Mucosa of rectum (tissue), 2 donors: ENCODE measurements at regions not wholly inside any gene's neighbourhood (a gene's known extent, or its start where the extent isn't known, plus 50 kb on each side); places are given as distances from the start of the nearest gene placed in this dataset.
A peak's percentile ranks its signal among the peaks of the same experiment; 100 is the strongest.
"Not testable (repeated sequence)": the region's sequence is repeated elsewhere in the genome, so short reads cannot be mapped to it uniquely, and the experiment has no call there.

ENCODE experiments used
- H3K27ac ChIP-seq, 2 donors: one replicate each; pipeline ENCODE4 v1.7.0; 2013; ENCODE audit warnings: inconsistent platforms in 2 of 2, low read depth in 2 of 2, low read length in 2 of 2
- H3K27me3 ChIP-seq, 2 donors: one replicate each; pipeline ENCODE4 v1.7.0; 2013; ENCODE audit warnings: low read length in 2 of 2; ENCODE audit not compliant: control insufficient read depth in 2 of 2, insufficient read depth in 2 of 2
- H3K36me3 ChIP-seq, 2 donors: one replicate each; pipeline ENCODE4 v1.7.0; 2013; ENCODE audit warnings: low read length in 2 of 2; ENCODE audit not compliant: control insufficient read depth in 2 of 2, insufficient read depth in 2 of 2
- H3K4me1 ChIP-seq, 2 donors: one replicate each; pipeline ENCODE4 v1.7.0; 2013; ENCODE audit warnings: low read length in 2 of 2, mild to moderate bottlenecking in 1 of 2; ENCODE audit not compliant: control insufficient read depth in 2 of 2, insufficient read depth in 2 of 2
- H3K4me3 ChIP-seq, 2 donors: one replicate each; pipeline ENCODE4 v1.7.0; 2013; ENCODE audit warnings: low read length in 2 of 2
- H3K9ac ChIP-seq, 2 donors: one replicate each; pipeline ENCODE4 v1.7.0; 2013; ENCODE audit warnings: low read length in 2 of 2, low read depth in 1 of 2, mild to moderate bottlenecking in 1 of 2
- H3K9me3 ChIP-seq, 2 donors: one replicate each; pipeline ENCODE4 v1.7.0; 2013; ENCODE audit warnings: low read length in 2 of 2; ENCODE audit not compliant: control insufficient read depth in 2 of 2
- donor health status: healthy.
- donor health status: Normal muscosa, but diverticular disease.

DNA sequence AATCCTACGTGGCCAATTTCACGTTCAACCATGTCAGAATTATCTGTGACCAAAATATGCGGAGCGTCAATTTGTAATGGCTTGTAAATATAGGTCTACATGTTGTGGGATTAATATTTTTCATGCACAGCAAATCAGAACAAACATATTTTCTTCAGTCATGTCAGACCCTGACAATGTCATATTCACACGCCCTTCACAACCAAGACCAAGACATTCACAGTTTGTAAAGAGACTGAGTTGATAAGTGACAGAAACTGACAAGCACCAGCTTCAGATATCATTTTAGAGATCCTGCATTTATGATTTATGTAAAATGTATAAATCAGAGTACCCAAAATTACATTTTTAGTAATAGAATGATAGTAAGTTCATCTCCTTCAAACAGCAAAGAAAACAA, 57.3 kb upstream of the NOVA1 start:
- no peak overlapping the region for H3K27ac ChIP-seq
- no peaks in the 10 kb centered on the region for H3K4me1 ChIP-seq

DNA sequence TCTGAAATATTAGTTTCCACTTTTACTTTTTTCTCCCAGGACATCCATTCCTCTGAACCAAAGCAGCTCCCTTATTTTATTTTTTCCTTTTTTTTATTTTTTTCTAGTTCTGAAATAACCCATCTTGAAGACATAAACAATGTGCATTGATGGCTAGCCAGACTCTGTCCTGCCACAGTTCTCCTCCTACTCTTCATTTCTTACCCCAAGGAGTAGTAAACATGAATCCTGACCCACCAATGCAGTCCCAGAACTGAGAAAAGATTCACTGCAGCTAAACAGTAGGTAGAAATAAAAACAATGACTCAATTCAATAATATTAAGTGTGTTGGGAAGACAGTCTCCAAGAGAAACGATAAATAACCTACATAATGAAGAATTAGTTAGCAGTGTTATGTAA, 65.7 kb upstream of the NOVA1 start:
- H3K4me1 ChIP-seq: no peaks in the 10 kb centered on the region
- H3K9ac ChIP-seq: no peak overlapping the region
- no peaks in the 10 kb centered on the region for H3K36me3 ChIP-seq
- no peaks in the 10 kb centered on the region for H3K27me3 ChIP-seq
- H3K27ac ChIP-seq: no peak overlapping the region
- no peak overlapping the region for H3K4me3 ChIP-seq
- H3K9me3 ChIP-seq: no peaks in the 10 kb centered on the region

More for the DNA sequence above, 57.3 kb upstream of the NOVA1 start:
- no peak overlapping the region for H3K9ac ChIP-seq
- H3K4me3 ChIP-seq: no peak overlapping the region
- no peaks in the 10 kb centered on the region for H3K36me3 ChIP-seq
- H3K9me3 ChIP-seq: no peaks in the 10 kb centered on the region
- no peaks in the 10 kb centered on the region for H3K27me3 ChIP-seq

DNA sequence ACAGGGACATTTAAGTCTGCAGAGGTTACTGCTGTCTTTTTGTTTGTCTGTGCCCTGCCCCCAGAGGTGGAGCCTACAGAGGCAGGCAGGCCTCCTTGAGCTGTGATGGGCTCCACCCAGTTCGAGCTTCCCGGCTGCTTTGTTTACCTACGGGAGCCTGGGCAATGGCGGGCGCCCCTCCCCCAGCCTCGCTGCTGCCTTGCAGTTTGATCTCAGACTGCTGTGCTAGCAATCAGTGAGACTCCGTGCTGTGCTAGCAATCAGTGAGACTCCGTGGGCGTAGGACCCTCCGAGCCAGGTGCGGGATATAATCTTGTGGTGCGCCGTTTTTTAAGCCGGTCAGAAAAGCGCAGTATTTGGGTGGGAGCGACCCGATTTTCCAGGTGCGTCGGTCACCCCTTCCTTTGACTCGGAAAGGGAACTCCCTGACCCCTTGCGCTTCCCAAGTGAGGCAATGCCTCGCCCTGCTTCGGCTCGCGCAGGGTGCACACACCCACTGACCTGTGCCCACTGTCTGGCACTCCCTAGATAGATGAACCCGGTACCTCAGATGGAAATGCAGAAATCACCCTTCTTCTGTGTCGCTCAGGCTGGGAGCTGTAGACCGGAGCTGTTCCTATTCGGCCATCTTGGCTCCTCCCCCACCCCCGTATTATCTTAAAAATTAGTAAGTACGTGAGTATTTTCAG, 81.0 kb upstream of the NOVA1 start:
- H3K36me3 ChIP-seq, H3K9ac ChIP-seq, H3K4me1 ChIP-seq, H3K9me3 ChIP-seq, H3K27me3 ChIP-seq: not testable (repeated sequence)
- Histone ChIP-seq H3K27ac (peak overlapping the region in 1 of 2 donors; percentile 37), H3K4me3 (peak overlapping the region; percentile 35 to 52)

DNA sequence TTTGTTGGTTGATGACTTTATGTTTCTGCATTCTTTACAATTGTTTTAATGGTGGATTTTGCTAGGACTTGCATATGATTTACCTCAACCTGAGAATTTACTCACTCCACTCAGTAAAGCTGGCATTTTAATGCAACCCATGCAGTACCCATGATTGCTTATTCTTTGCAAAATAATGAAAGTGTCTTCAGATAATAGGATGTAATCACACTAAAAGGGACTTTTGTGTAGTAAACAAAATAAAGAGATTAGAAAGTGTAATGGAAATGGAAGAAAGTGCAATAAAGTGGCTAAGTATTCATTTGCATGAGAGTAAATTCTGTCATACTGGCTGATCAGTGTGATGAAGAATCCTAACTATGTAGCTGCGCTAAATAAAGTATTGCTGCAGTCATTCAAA, 87.6 kb upstream of the NOVA1 start:
- H3K4me3 ChIP-seq: no peak overlapping the region
- H3K9me3 ChIP-seq: peaks cover 0 to 5% of the 10 kb centered on the region in 2 donors
- no peaks in the 10 kb centered on the region for H3K27me3 ChIP-seq
- no peak overlapping the region for H3K9ac ChIP-seq
- no peak overlapping the region for H3K27ac ChIP-seq
- H3K4me1 ChIP-seq: no peaks in the 10 kb centered on the region
- no peaks in the 10 kb centered on the region for H3K36me3 ChIP-seq

DNA sequence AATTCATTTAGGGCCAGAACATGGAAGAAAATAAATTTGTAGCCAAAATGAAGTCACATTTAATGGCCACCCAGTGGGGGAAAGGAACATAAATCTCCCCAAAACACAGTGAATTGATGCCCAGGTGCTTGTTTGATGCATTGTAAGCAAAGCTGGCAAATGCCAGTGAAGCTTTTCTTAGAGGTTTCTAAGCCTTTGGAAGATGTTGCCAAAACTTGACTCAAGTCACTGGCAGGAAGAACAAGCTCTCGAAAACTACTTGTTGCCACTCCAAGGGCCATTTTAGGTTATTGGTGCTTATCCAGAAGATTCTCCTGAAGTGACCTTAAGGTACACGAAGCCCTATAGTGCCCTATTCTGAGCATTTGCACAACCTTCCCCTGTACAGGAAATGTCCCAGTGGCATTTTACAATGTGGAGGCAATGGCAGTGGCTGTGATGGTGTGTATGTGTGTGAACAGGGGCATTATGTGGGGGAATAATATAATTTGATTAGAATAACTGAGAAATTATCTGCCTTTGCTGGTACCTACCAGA, 89.5 kb upstream of the NOVA1 start:
- H3K27me3 ChIP-seq: no peaks in the 10 kb centered on the region

DNA sequence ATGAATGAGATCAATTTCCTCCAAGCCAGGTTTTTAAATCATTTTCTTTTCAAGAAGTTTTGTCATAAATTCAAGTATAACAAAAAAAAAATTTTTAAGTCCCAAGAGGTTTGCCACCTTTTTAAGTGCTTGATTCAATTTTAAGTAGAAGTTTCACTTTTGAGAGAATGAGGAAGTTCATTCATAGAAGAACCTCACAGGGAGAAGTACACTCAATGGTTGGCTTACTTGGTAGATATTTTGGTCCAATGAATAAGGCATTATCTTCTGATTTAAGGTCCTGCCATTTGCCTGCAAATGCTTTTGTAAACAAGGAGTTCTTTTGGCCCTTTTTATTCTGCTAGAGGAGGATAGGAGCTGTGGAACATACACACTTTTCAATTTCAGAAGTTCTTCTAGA, 96.7 kb upstream of the NOVA1 start:
- Histone ChIP-seq H3K9ac (no peak overlapping the region), H3K27ac (no peak overlapping the region), H3K9me3 (no peaks in the 10 kb centered on the region), H3K4me3 (no peak overlapping the region), H3K4me1 (no peaks in the 10 kb centered on the region), H3K27me3 (no peaks in the 10 kb centered on the region), H3K36me3 (no peaks in the 10 kb centered on the region)

More for the DNA sequence above, 89.5 kb upstream of the NOVA1 start:
- Histone ChIP-seq H3K27ac (no peak overlapping the region), H3K36me3 (no peaks in the 10 kb centered on the region), H3K9ac (no peak overlapping the region), H3K9me3 (no peaks in the 10 kb centered on the region), H3K4me1 (no peaks in the 10 kb centered on the region), H3K4me3 (no peak overlapping the region)

DNA sequence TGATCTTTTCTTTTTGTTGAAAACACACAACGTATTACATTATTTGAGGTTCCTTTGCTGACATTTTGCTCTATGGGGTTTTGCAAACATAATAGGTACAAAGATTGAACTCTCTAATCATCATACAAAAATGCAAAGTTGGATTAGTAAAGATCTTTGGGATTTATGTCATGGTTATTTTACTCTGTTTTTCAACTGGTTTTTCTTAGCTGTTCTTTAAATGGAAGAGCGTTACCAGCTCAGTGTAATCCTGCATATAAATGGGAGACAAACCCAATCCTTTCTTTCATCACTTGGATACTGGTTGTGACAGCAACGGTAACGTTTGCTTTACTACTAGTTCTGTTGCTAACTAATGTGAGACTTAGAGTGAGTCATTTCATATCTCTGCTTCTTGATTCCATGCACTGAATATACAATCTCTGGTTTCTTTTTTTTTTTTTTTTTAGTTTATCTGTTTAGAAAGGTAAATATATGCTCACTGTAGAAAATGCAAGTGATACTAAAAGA, 104.9 kb upstream of the NOVA1 start:
- H3K27ac ChIP-seq: no peak overlapping the region
- no peaks in the 10 kb centered on the region for H3K9me3 ChIP-seq
- no peaks in the 10 kb centered on the region for H3K27me3 ChIP-seq

DNA sequence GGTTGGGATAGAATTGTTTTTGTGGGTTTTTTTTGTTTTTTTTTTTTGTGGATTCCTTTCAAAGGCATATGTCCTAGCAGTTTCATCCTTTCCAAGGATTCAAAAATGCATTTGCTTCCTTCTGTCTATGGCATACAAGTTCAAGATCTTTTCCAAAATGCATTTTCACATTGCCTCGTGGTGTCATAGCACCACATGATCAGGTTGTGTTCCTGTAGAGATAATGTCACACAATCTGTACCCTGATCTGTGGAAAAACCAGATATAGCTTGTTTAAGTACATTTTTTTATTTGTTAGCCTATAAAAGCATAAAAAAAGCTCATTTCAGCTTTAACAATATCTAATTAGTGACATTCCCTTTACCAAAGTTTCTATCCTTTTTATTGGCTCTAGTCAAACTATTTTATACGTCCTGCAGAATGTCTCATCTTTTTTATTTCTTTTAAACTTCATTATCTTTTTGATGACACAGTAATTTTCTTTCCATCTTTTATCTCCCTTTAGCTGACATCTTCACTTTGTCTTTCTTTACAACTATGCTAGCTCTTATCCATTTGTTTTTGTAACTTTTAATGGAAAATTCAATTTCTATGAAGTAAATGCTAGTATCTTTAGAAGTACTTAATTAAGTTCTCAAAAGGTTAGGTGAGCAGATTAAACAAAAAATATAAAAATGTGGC, 106.0 kb upstream of the NOVA1 start:
- no peaks in the 10 kb centered on the region for H3K4me1 ChIP-seq
- H3K27me3 ChIP-seq: no peaks in the 10 kb centered on the region
- H3K9ac ChIP-seq: no peak overlapping the region
- no peaks in the 10 kb centered on the region for H3K9me3 ChIP-seq
- no peak overlapping the region for H3K27ac ChIP-seq
- H3K4me3 ChIP-seq: no peak overlapping the region
- no peaks in the 10 kb centered on the region for H3K36me3 ChIP-seq

More for the DNA sequence above, 104.9 kb upstream of the NOVA1 start:
- no peak overlapping the region for H3K9ac ChIP-seq
- no peaks in the 10 kb centered on the region for H3K36me3 ChIP-seq
- H3K4me1 ChIP-seq: no peaks in the 10 kb centered on the region
- no peak overlapping the region for H3K4me3 ChIP-seq

DNA sequence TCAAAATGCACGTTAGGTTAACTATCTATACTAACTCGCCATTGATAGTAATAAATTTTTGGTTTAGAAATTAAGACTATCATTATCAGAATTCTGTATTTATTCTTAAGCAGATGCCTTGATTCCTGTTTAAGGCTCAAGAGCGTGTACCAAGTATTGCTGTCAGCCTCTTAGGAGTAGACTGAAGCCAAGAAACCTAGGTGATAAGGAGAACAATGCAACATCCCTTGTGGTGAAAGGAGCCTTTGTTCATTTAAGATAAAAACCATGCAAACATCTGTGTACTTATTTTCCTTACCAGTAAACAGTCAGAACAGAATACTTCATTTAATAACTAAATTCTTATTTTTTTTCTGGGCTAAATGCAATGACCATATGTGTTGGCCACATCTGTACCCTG, 109.4 kb upstream of the NOVA1 start:
- Histone ChIP-seq H3K9ac (no peak overlapping the region), H3K36me3 (no peaks in the 10 kb centered on the region), H3K4me1 (no peaks in the 10 kb centered on the region), H3K9me3 (no peaks in the 10 kb centered on the region), H3K4me3 (no peak overlapping the region), H3K27ac (no peak overlapping the region), H3K27me3 (no peaks in the 10 kb centered on the region)

DNA sequence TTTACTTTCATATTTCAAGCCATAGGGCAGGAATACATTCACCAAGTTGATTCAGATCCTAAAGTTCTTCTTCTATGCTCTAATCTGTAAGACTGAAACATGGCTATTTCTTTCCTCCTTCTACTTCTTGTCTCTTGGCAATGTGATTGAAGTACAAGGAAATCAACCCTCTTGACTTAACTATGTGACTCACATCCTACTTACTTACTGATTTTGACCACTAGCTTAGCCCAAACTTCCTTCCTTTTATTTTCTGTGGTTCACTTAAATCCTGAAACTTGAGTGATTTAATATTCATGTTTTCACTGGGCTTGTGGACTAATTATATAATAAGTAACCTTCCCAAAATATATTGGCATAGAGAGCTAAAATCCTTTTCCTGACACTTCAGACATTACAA, 111.2 kb upstream of the NOVA1 start:
- no peak overlapping the region for H3K27ac ChIP-seq
- H3K27me3 ChIP-seq: no peaks in the 10 kb centered on the region
- no peak overlapping the region for H3K4me3 ChIP-seq
- H3K36me3 ChIP-seq: no peaks in the 10 kb centered on the region
- no peak overlapping the region for H3K9ac ChIP-seq
- no peaks in the 10 kb centered on the region for H3K4me1 ChIP-seq
- H3K9me3 ChIP-seq: no peaks in the 10 kb centered on the region
